GM23338 (cell line): ENCODE measurements at regions not wholly inside any gene's neighbourhood (a gene's known extent, or its start where the extent isn't known, plus 50 kb on each side); places are given as distances from the start of the nearest gene placed in this dataset.

Experiments used
- ATAC-seq: fragments of 200-7000 bp; cut with Tn5 transposase; 3 replicates; pipeline ENCODE4 v1.9.1; 2020
- DNase-seq: peaks from one replicate; pipeline ENCODE4 v3.0.0-alpha.2; 2015; ENCODE audit warnings: low spot score
- H2AFZ ChIP-seq: fragments of 200-600 bp; sonication (generic); 2 replicates; pipeline ENCODE4 v1.8.0; 2016; ENCODE audit warnings: antibody characterized with exemption, mild to moderate bottlenecking, moderate library complexity
- H3F3A ChIP-seq: fragments of 200-600 bp; sonication (generic); replicated peaks from 2 replicates; pipeline ENCODE4 v1.8.0; 2017; ENCODE audit warnings: antibody characterized with exemption, mixed run types, low read depth
- H3K27ac ChIP-seq: fragments of 200-600 bp; sonication (generic); 2 replicates; pipeline ENCODE4 v1.6.1; 2016; ENCODE audit warnings: low read depth
- H3K27me3 ChIP-seq: fragments of 200-600 bp; sonication (generic); 2 replicates; pipeline ENCODE4 v1.8.0; 2016; ENCODE audit warnings: mild to moderate bottlenecking, mixed run types, moderate library complexity; ENCODE audit not compliant: insufficient read depth
- H3K36me3 ChIP-seq: fragments of 200-600 bp; sonication (generic); 2 replicates; pipeline ENCODE4 v1.8.0; 2016; ENCODE audit warnings: mild to moderate bottlenecking; ENCODE audit not compliant: insufficient read depth
- H3K4me1 ChIP-seq: fragments of 200-600 bp; sonication (generic); 2 replicates; pipeline ENCODE4 v1.8.0; 2016; ENCODE audit warnings: mild to moderate bottlenecking, moderate library complexity; ENCODE audit not compliant: insufficient read depth
- H3K4me2 ChIP-seq: fragments of 200-600 bp; sonication (generic); 2 replicates; pipeline ENCODE4 v1.7.1; 2017; ENCODE audit warnings: mixed run types
- H3K4me3 ChIP-seq: fragments of 200-600 bp; sonication (generic); 2 replicates; pipeline ENCODE4 v1.6.1; 2016; ENCODE audit warnings: mixed run types
- H3K79me2 ChIP-seq: fragments of 200-600 bp; sonication (generic); replicated peaks from 2 replicates; pipeline ENCODE4 v1.8.0; 2017; ENCODE audit warnings: mild to moderate bottlenecking; ENCODE audit not compliant: insufficient read depth
- H3K9me2 ChIP-seq: fragments of 200-600 bp; sonication (generic); 2 replicates; pipeline ENCODE4 v1.8.0; 2017; ENCODE audit not compliant: insufficient read depth
- H4K20me1 ChIP-seq: fragments of 200-600 bp; sonication (generic); replicated peaks from 2 replicates; pipeline ENCODE4 v1.8.0; 2017; ENCODE audit warnings: mild to moderate bottlenecking; ENCODE audit not compliant: insufficient read depth
- H3K27ac Mint-ChIP-seq: 2 replicates; pipeline ENCODE4 v1.8.0; 2020; ENCODE audit warnings: inconsistent platforms, mild to moderate bottlenecking, moderate library complexity, mixed read lengths
- H3K27me3 Mint-ChIP-seq: 3 replicates; pipeline ENCODE4 v1.8.0; 2022; ENCODE audit warnings: low read depth, mild to moderate bottlenecking, moderate library complexity, mixed read lengths, inconsistent platforms; ENCODE audit not compliant: insufficient read depth, poor library complexity
- H3K36me3 Mint-ChIP-seq: 3 replicates; pipeline ENCODE4 v1.8.0; 2021; ENCODE audit warnings: low read depth, mild to moderate bottlenecking, inconsistent platforms, moderate library complexity, mixed read lengths
- H3K4me1 Mint-ChIP-seq: 3 replicates; pipeline ENCODE4 v1.8.0; 2020; ENCODE audit warnings: mild to moderate bottlenecking, inconsistent platforms, mixed read lengths
- H3K4me3 Mint-ChIP-seq: 3 replicates; pipeline ENCODE4 v1.8.0; 2021; ENCODE audit warnings: moderate library complexity, mild to moderate bottlenecking, inconsistent platforms, mixed read lengths
- H3K9me3 Mint-ChIP-seq: 3 replicates; pipeline ENCODE4 v1.8.0; 2020; ENCODE audit warnings: moderate library complexity, mild to moderate bottlenecking, inconsistent platforms, mixed read lengths
- CTCF ChIP-seq, 2 experiments: fragments of 200-600 bp in 1 of 2; sonication (generic) in 1 of 2; conservative IDR thresholded peaks; 2 replicates each; pipeline versions ENCODE4 v1.5.1 to v1.6.1; 2016 to 2017; ENCODE audit warnings: antibody characterized with exemption in 2 of 2, low read depth in 2 of 2, mild to moderate bottlenecking in 2 of 2, moderate library complexity in 1 of 2
- EZH2phosphoT487 ChIP-seq: fragments of 200-600 bp; sonication (generic); IDR thresholded peaks from one replicate; pipeline ENCODE4 v1.8.1; 2018; ENCODE audit warnings: antibody characterized with exemption; ENCODE audit not compliant: unreplicated experiment
- JUNB ChIP-seq: IDR thresholded peaks from one replicate; pipeline ENCODE4 v1.6.1; 2016; ENCODE audit warnings: antibody characterized with exemption; ENCODE audit not compliant: unreplicated experiment
- NANOG ChIP-seq: IDR thresholded peaks from 2 replicates; pipeline ENCODE4 v1.6.1; 2016; ENCODE audit warnings: antibody characterized with exemption, borderline replicate concordance
- POLR2AphosphoS5 ChIP-seq: IDR thresholded peaks from 2 replicates; pipeline ENCODE4 v1.6.1; 2016; ENCODE audit warnings: antibody characterized with exemption, low read depth
- REST ChIP-seq: IDR thresholded peaks from one replicate; pipeline ENCODE4 v1.6.1; 2018; ENCODE audit warnings: antibody characterized with exemption; ENCODE audit not compliant: unreplicated experiment
- STAT1 ChIP-seq: IDR thresholded peaks from one replicate; pipeline ENCODE4 v1.6.1; 2016; ENCODE audit warnings: antibody characterized with exemption; ENCODE audit not compliant: unreplicated experiment
- ZNF114 ChIP-seq: fragments of 250-450 bp; sonication (Bioruptor Pico); IDR thresholded peaks from 2 replicates; pipeline ENCODE4 v1.5.0; 2020; ENCODE audit warnings: mild to moderate bottlenecking, moderate library complexity
- ZNF462 ChIP-seq: fragments of 250-450 bp; sonication (Bioruptor Pico); IDR thresholded peaks from 2 replicates; pipeline ENCODE4 v1.5.0; 2020; ENCODE audit warnings: mild to moderate bottlenecking, moderate library complexity

- no peak for TF ChIP-seq REST
These were observed 1170.9 kb downstream of the C4orf33 start (continued) for GRCh38 chr4:130266814-130267213.

- H2AFZ ChIP-seq = no peak overlapping the region
- no peak overlapping the region for H3K27ac ChIP-seq
- H3K27me3 Mint-ChIP-seq = no peaks in the 10 kb centered on the region
- TF ChIP-seq STAT1 (no peak), JUNB (no peak)
- no peak for ATAC-seq
- peaks cover 5% of the 10 kb centered on the region; the same call in 2 of the 3 replicates for H3K36me3 Mint-ChIP-seq
- no peaks in the 10 kb centered on the region for H3K36me3 ChIP-seq
- no peak overlapping the region for H3K27ac Mint-ChIP-seq
- H3K4me3 ChIP-seq = no peak overlapping the region
- H3K4me2 ChIP-seq = no peak overlapping the region
- H3K79me2 ChIP-seq = no peaks in the 10 kb centered on the region
- 0 out of 2 replicates have a peak, but pooled peaks cover 3% of the 10 kb centered on the region for H3K4me1 ChIP-seq
- DNase-seq = no peak
- no peak overlapping the region for H3K4me3 Mint-ChIP-seq
- H3F3A ChIP-seq = no peaks in the 10 kb centered on the region
- 0 out of 3 replicates have a peak, but pooled peaks cover 4% of the 10 kb centered on the region for H3K9me3 Mint-ChIP-seq
- H3K9me2 ChIP-seq = no peaks in the 10 kb centered on the region; the same call in 1 of the 2 replicates
- peaks cover 9% of the 10 kb centered on the region; the same call in 2 of the 3 replicates for H3K4me1 Mint-ChIP-seq
- no peaks in the 10 kb centered on the region for H3K27me3 ChIP-seq
- H4K20me1 ChIP-seq = no peaks in the 10 kb centered on the region
These were observed 1192.6 kb downstream of the C4orf33 start for GRCh38 chr4:130288576-130288975.

GRCh38 chr4:130293692-130294091, 1197.7 kb downstream of the C4orf33 start:
- Histone ChIP-seq H3K79me2 (no peaks in the 10 kb centered on the region), H3F3A (no peaks in the 10 kb centered on the region), H2AFZ (no peak overlapping the region), H3K4me2 (no peak overlapping the region), H3K9me2 (no peaks in the 10 kb centered on the region), H3K4me1 (0 out of 2 replicates have a peak, but pooled peaks cover 6% of the 10 kb centered on the region), H4K20me1 (no peaks in the 10 kb centered on the region), H3K27ac (no peak overlapping the region), H3K36me3 (no peaks in the 10 kb centered on the region), H3K27me3 (no peaks in the 10 kb centered on the region), H3K4me3 (no peak overlapping the region)
- DNase-seq (no peak), ATAC-seq (no peak)
- Mint-ChIP-seq H3K36me3 (peaks cover 5% of the 10 kb centered on the region; the same call in 2 of the 3 replicates), H3K4me1 (peaks cover 13% of the 10 kb centered on the region), H3K27me3 (no peaks in the 10 kb centered on the region), H3K9me3 (0 out of 3 replicates have a peak, but pooled peaks cover 4% of the 10 kb centered on the region), H3K4me3 (no peak overlapping the region), H3K27ac (peak overlapping the region; percentile 75; the same call in 1 of the 2 replicates)
- TF ChIP-seq ZNF114 (CRISPR knock-in tag) = no peak
- no peak for TF ChIP-seq ZNF462 (CRISPR knock-in tag)
- TF ChIP-seq POLR2AphosphoS5 = no peak
- TF ChIP-seq STAT1 = no peak
- no peak for TF ChIP-seq CTCF (conservative IDR thresholded peaks at IDR 0.05; ENCODE audit: low read depth in 2 of 2)
- no peak for TF ChIP-seq EZH2phosphoT487
- no peak for TF ChIP-seq JUNB
- no peak for TF ChIP-seq NANOG
